ENCODE measurements at regions not wholly inside any gene's neighbourhood (a gene's known extent, or its start where the extent isn't known, plus 50 kb on each side); places are given as distances from the start of the nearest gene placed in this dataset.

DNA sequence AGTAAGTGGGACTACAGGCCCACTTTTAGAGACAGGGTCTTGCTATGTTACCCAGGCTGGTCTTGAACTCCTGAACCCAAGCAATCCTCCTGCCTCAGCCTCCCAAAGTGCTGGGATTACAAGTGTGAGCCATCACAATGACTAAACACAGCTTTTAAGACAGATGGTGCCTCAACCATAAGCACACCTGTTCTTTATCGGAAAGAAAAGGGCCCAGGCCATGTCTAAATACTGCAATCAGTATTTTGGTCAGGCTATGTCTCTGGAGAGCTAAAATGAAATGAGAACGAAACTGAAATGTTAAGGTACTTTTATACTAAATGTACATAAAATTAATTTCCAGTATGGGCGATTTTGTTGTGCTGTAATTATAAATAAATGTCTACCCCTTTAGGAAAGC lies 69.5 kb upstream of the SPTBN1 start:
- no peak for DNase-seq (ENCODE audit: low read depth)
- H3K4me3 ChIP-seq (ENCODE audit: low read depth, low read length), result no peak overlapping the region
- TF ChIP-seq MYC (IDR thresholded peaks at IDR 0.05; ENCODE audit: low read depth, low read length), result no peak
- TF ChIP-seq, protein P1, sequence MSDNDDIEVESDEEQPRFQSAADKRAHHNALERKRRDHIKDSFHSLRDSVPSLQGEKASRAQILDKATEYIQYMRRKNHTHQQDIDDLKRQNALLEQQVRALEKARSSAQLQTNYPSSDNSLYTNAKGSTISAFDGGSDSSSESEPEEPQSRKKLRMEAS (IDR thresholded peaks at IDR 0.05; ENCODE audit: low read depth, low read length), result no peak
- TF ChIP-seq, protein P2, sequence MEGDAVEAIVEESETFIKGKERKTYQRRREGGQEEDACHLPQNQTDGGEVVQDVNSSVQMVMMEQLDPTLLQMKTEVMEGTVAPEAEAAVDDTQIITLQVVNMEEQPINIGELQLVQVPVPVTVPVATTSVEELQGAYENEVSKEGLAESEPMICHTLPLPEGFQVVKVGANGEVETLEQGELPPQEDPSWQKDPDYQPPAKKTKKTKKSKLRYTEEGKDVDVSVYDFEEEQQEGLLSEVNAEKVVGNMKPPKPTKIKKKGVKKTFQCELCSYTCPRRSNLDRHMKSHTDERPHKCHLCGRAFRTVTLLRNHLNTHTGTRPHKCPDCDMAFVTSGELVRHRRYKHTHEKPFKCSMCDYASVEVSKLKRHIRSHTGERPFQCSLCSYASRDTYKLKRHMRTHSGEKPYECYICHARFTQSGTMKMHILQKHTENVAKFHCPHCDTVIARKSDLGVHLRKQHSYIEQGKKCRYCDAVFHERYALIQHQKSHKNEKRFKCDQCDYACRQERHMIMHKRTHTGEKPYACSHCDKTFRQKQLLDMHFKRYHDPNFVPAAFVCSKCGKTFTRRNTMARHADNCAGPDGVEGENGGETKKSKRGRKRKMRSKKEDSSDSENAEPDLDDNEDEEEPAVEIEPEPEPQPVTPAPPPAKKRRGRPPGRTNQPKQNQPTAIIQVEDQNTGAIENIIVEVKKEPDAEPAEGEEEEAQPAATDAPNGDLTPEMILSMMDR (IDR thresholded peaks at IDR 0.05; ENCODE audit: low read depth, low read length), result no peak
- TF ChIP-seq POLR2A (IDR thresholded peaks at IDR 0.05; ENCODE audit: extremely low read depth, insufficient read length), result no peak

- TF ChIP-seq, protein P1 (IDR thresholded peaks at IDR 0.05; ENCODE audit: low read depth, low read length), result no peak
- TF ChIP-seq, protein P2 (IDR thresholded peaks at IDR 0.05; ENCODE audit: low read depth, low read length), result no peak
- TF ChIP-seq POLR2A (IDR thresholded peaks at IDR 0.05; ENCODE audit: extremely low read depth, insufficient read length) (no peak), MYC (IDR thresholded peaks at IDR 0.05; ENCODE audit: low read depth, low read length) (no peak)
- DNase-seq (ENCODE audit: low read depth), result no peak
- H3K4me3 ChIP-seq (ENCODE audit: low read depth, low read length), result no peak overlapping the region
These were observed 68.8 kb upstream of the SPTBN1 start for GRCh38 chr2:54387059-54387991.

- H3K4me3 ChIP-seq (ENCODE audit: low read depth, low read length), result no peak overlapping the region
- no peak for TF ChIP-seq MYC (IDR thresholded peaks at IDR 0.05; ENCODE audit: low read depth, low read length)
- TF ChIP-seq, protein P1 (IDR thresholded peaks at IDR 0.05; ENCODE audit: low read depth, low read length), result no peak
- no peak for TF ChIP-seq POLR2A (IDR thresholded peaks at IDR 0.05; ENCODE audit: extremely low read depth, insufficient read length)
- TF ChIP-seq, protein P2 (IDR thresholded peaks at IDR 0.05; ENCODE audit: low read depth, low read length), result no peak
- DNase-seq (ENCODE audit: low read depth), result no peak
These were observed 68.1 kb upstream of the SPTBN1 start for GRCh38 chr2:54388076-54388475.

- TF ChIP-seq MYC (IDR thresholded peaks at IDR 0.05; ENCODE audit: low read depth, low read length) (no peak), POLR2A (IDR thresholded peaks at IDR 0.05; ENCODE audit: extremely low read depth, insufficient read length) (no peak)
- TF ChIP-seq, protein P1 (IDR thresholded peaks at IDR 0.05; ENCODE audit: low read depth, low read length), result no peak
- TF ChIP-seq, protein P2 (IDR thresholded peaks at IDR 0.05; ENCODE audit: low read depth, low read length), result no peak
- no peak for DNase-seq (ENCODE audit: low read depth)
- H3K4me3 ChIP-seq (ENCODE audit: low read depth, low read length), result no peak overlapping the region
These were observed 63.4 kb upstream of the SPTBN1 start for GRCh38 chr2:54392555-54393324.

GRCh38 chr2:54394392-54394791 lies 61.7 kb upstream of the SPTBN1 start:
- H3K4me3 ChIP-seq (ENCODE audit: low read depth, low read length), result no peak overlapping the region
- DNase-seq (ENCODE audit: low read depth), result no peak
- TF ChIP-seq MYC (IDR thresholded peaks at IDR 0.05; ENCODE audit: low read depth, low read length), result no peak

- DNase-seq (ENCODE audit: low read depth), result peak; percentile 41
- no peak overlapping the region for H3K4me3 ChIP-seq (ENCODE audit: low read depth, low read length)
- TF ChIP-seq MYC (IDR thresholded peaks at IDR 0.05; ENCODE audit: low read depth, low read length), result no peak
- TF ChIP-seq POLR2A (IDR thresholded peaks at IDR 0.05; ENCODE audit: extremely low read depth, insufficient read length), result no peak
- TF ChIP-seq, protein P2 (IDR thresholded peaks at IDR 0.05; ENCODE audit: low read depth, low read length), result no peak
- TF ChIP-seq, protein P1 (IDR thresholded peaks at IDR 0.05; ENCODE audit: low read depth, low read length), result no peak
These were observed 60.0 kb upstream of the SPTBN1 start for GRCh38 chr2:54396107-54396506.

All from NB4 (cell line).